Endothelial cell of umbilical vein (primary cell): ENCODE measurements at regions not wholly inside any gene's neighbourhood (a gene's known extent, or its start where the extent isn't known, plus 50 kb on each side); places are given as distances from the start of the nearest gene placed in this dataset.

Source experiments
- BruUV-seq: library from RNA; stranded (reverse); fragments of 400-500 nt; replicated peaks from 2 replicates; lab custom pipeline; 2021; lab: Mats Ljungman, UMichigan
- CTCF ChIA-PET: fragments of 300-600, 350-600 bp; sonication (Branson Sonifier 250); formaldehyde crosslinking; loops from one replicate; lab custom pipeline; 2021; ENCODE audit warnings: antibody characterized with exemption, inconsistent platforms; lab: Charles Lee
- POLR2A ChIA-PET: fragments of 300-600, 350-600 bp; sonication (Branson Sonifier 250); formaldehyde crosslinking; loops from one replicate; lab custom pipeline; 2021; ENCODE audit warnings: antibody characterized with exemption, inconsistent platforms; lab: Charles Lee
- DNase-seq: peaks from one replicate; pipeline ENCODE4 v3.0.0-alpha.2; 2011; ENCODE audit warnings: low read depth, low spot score
- FAIRE-seq: peaks from 2 replicates; lab custom pipeline; 2011; peaks lifted over from hg19 to GRCh38; lab: Jason Lieb, UNC
- H2AFZ ChIP-seq: 2 replicates; pipeline ENCODE4 v1.6.0; 2012; ENCODE audit warnings: low read depth, low read length, control low read depth, inconsistent platforms
- H3K27ac ChIP-seq: 2 replicates; pipeline ENCODE4 v1.5.1; 2011; ENCODE audit warnings: low read depth, mild to moderate bottlenecking, control low read depth, low read length, moderate library complexity; ENCODE audit not compliant: insufficient read depth
- H3K27me3 ChIP-seq, 2 experiments: 2 replicates each; pipeline versions ENCODE4 v1.6.0 to v1.6.1; 2011; ENCODE audit warnings: low read length in 2 of 2, mixed read lengths in 1 of 2; ENCODE audit not compliant: control insufficient read depth in 2 of 2, insufficient read depth in 2 of 2
- H3K36me3 ChIP-seq, 2 experiments: 2 replicates in 1 of 2; 3 replicates in 1 of 2; pipeline ENCODE4 v1.5.1; 2011; ENCODE audit warnings: low read length in 2 of 2, mild to moderate bottlenecking in 1 of 2, moderate library complexity in 1 of 2; ENCODE audit not compliant: control insufficient read depth in 2 of 2, insufficient read depth in 2 of 2; ENCODE audit errors: extremely low read depth in 1 of 2
- H3K4me1 ChIP-seq: 3 replicates; pipeline ENCODE4 v1.5.1; 2011; ENCODE audit warnings: mild to moderate bottlenecking, low read length; ENCODE audit not compliant: control insufficient read depth, insufficient read depth; ENCODE audit errors: extremely low read depth
- H3K4me2 ChIP-seq: 2 replicates; pipeline ENCODE4 v1.6.1; 2011; ENCODE audit warnings: low read length, control low read depth, mixed read lengths; ENCODE audit not compliant: insufficient read depth
- H3K4me3 ChIP-seq, 3 experiments: fragments of 200-600 bp in 1 of 3; sonication (generic), shearing (Covaris generic) in 1 of 3; replicated peaks in 1 of 3; 2 replicates each; pipeline ENCODE4 v1.5.1; 2011 to 2016; ENCODE audit warnings: control low read depth in 3 of 3, low read length in 3 of 3, mild to moderate bottlenecking in 2 of 3, inconsistent platforms in 1 of 3, low read depth in 1 of 3, moderate library complexity in 1 of 3; ENCODE audit not compliant: insufficient read depth in 1 of 3
- H3K79me2 ChIP-seq: 2 replicates; pipeline ENCODE4 v1.6.0; 2012; ENCODE audit warnings: low read length, inconsistent platforms; ENCODE audit not compliant: control insufficient read depth, insufficient read depth
- H3K9ac ChIP-seq: replicated peaks from 2 replicates; pipeline ENCODE3; 2011; ENCODE audit warnings: low read length, control low read depth; ENCODE audit not compliant: insufficient read depth; ENCODE audit errors: extremely low read depth
- H3K9me1 ChIP-seq: replicated peaks from 3 replicates; pipeline ENCODE4 v1.6.0; 2011; ENCODE audit warnings: mild to moderate bottlenecking, low read length; ENCODE audit not compliant: control insufficient read depth, insufficient read depth; ENCODE audit errors: extremely low read depth
- H3K9me3 ChIP-seq: replicated peaks from 2 replicates; pipeline ENCODE4 v1.5.1; 2012; ENCODE audit warnings: low read length, inconsistent platforms; ENCODE audit not compliant: control insufficient read depth, insufficient read depth
- H4K20me1 ChIP-seq: replicated peaks from 2 replicates; pipeline ENCODE3; 2011; ENCODE audit warnings: mild to moderate bottlenecking, low read length; ENCODE audit not compliant: control insufficient read depth, insufficient read depth; ENCODE audit errors: extremely low read depth
- CTCF ChIP-seq, 2 donors: IDR thresholded peaks; 1 replicate in 1 of 2; 2 replicates in 1 of 2; pipeline ENCODE4 v1.5.1; 2011; ENCODE audit warnings: low read length in 2 of 2, mild to moderate bottlenecking in 2 of 2, moderate library complexity in 2 of 2, control low read depth in 1 of 2, inconsistent platforms in 1 of 2, low read depth in 1 of 2; ENCODE audit not compliant: insufficient read depth in 1 of 2; ENCODE audit errors: extremely low read depth in 1 of 2
- EZH2 ChIP-seq: IDR thresholded peaks from 2 replicates; pipeline ENCODE4 v1.6.1; 2012; ENCODE audit warnings: borderline replicate concordance, low read depth, mild to moderate bottlenecking, moderate library complexity, low read length, inconsistent platforms; ENCODE audit not compliant: severe bottlenecking
- FOS ChIP-seq: IDR thresholded peaks from 2 replicates; pipeline ENCODE4 v1.6.1; 2011; ENCODE audit warnings: mild to moderate bottlenecking, low read length, moderate library complexity, borderline replicate concordance; ENCODE audit not compliant: insufficient read depth
- GATA2 ChIP-seq: IDR thresholded peaks from 2 replicates; pipeline ENCODE4 v1.7.0; 2011; ENCODE audit warnings: low read depth, mild to moderate bottlenecking, moderate library complexity, mixed read lengths, low read length; ENCODE audit not compliant: insufficient read length, insufficient read depth
- JUN ChIP-seq: IDR thresholded peaks from 2 replicates; pipeline ENCODE4 v1.6.1; 2011; ENCODE audit warnings: borderline replicate concordance, low read depth; ENCODE audit not compliant: insufficient read length, insufficient read depth
- MAX ChIP-seq: IDR thresholded peaks from 2 replicates; pipeline ENCODE4 v1.6.1; 2011; ENCODE audit not compliant: insufficient read depth, insufficient read length
- MYC ChIP-seq: IDR thresholded peaks from one replicate; pipeline ENCODE4 v1.6.1; 2011; ENCODE audit warnings: mild to moderate bottlenecking, low read depth, low read length
- POLR2A ChIP-seq: IDR thresholded peaks from 2 replicates; pipeline ENCODE4 v1.6.1; 2012; ENCODE audit warnings: low read depth, mild to moderate bottlenecking, control low read depth, low read length
- POLR2AphosphoS5 ChIP-seq: IDR thresholded peaks from 2 replicates; pipeline ENCODE4 v1.6.1; 2012; ENCODE audit warnings: low read depth, mild to moderate bottlenecking, control low read depth, low read length, moderate library complexity; ENCODE audit not compliant: insufficient read depth
- dilution Hi-C: fragments of 300-500 bp; cut with MboI; formaldehyde crosslinking; loops from one replicate; pipeline ENCODE4 v1.15.0; 2019; ENCODE audit warnings: low sequenced_read_pairs; ENCODE audit not compliant: extremely low pct_ligation_motif_present
- intact Hi-C: fragments of 100-400 bp; cut with micrococcal nuclease; formaldehyde crosslinking; loops from one replicate; pipeline ENCODE4 v1.10.0; 2022

GRCh38 chr10:75347186-75347585 is 54.4 kb downstream of the ZNF503 start:
- FAIRE-seq (no peak), DNase-seq (no peak)
- no peak overlapping the region for H3K27ac ChIP-seq
- no peak overlapping the region for H2AFZ ChIP-seq
- H3K9me3 ChIP-seq: no peaks in the 10 kb centered on the region
- no peaks in the 10 kb centered on the region for H3K36me3 ChIP-seq
- no peaks in the 10 kb centered on the region for H3K79me2 ChIP-seq
- H3K4me3 ChIP-seq: no peak overlapping the region
- H3K4me2 ChIP-seq: no peak overlapping the region
- no peaks in the 10 kb centered on the region for H3K4me1 ChIP-seq
- BruUV-seq: no TSS peak
- H3K9me1 ChIP-seq: no peaks in the 10 kb centered on the region
- dilution Hi-C loops (no loop called here), intact Hi-C loops (no loop called here)
- H3K9ac ChIP-seq: no peak overlapping the region
- CTCF ChIA-PET: no interaction called here
- TF ChIP-seq CTCF (IDR thresholded peaks at IDR 0.05; ENCODE audit: extremely low read depth in 1 of 2, insufficient read depth in 1 of 2, low read depth in 1 of 2, low read length in 2 of 2) (no peak), GATA2 (no peak), JUN (no peak), MAX (no peak), POLR2AphosphoS5 (no peak), MYC (no peak), FOS (no peak), EZH2 (no peak), POLR2A (no peak)
- no peaks in the 10 kb centered on the region for H4K20me1 ChIP-seq
- no peaks in the 10 kb centered on the region for H3K27me3 ChIP-seq
- POLR2A ChIA-PET: interaction anchor here (0.6 kb wide), 1 partner anchor 12 kb away, joined by 5 read pairs; no protein-coding TSS in a partner anchor
